GM18511 (cell line): ENCODE measurements at regions not wholly inside any gene's neighbourhood (a gene's known extent, or its start where the extent isn't known, plus 50 kb on each side); places are given as distances from the start of the nearest gene placed in this dataset.

ENCODE experiments used
- ATAC-seq: cut with Tn5 transposase; IDR thresholded peaks from one replicate; pipeline ENCODE4 v1.9.1; 2021; ENCODE audit warnings: mild to moderate bottlenecking, moderate library complexity; ENCODE audit not compliant: unreplicated experiment

GRCh38 chr12:19940267-19940666 lies 428.1 kb upstream of the PDE3A start:
- ATAC-seq: no peak

- no peak for ATAC-seq
Measured at GRCh38 chr12:19941096-19941495, 427.2 kb upstream of the PDE3A start.

GRCh38 chr12:19945559-19946435 lies 422.5 kb upstream of the PDE3A start:
- no peak for ATAC-seq

GRCh38 chr12:19946550-19946949 lies 421.8 kb upstream of the PDE3A start:
- no peak for ATAC-seq

- no peak for ATAC-seq
Measured at GRCh38 chr12:19947344-19947743, 421.0 kb upstream of the PDE3A start.

- ATAC-seq: no peak
Measured at GRCh38 chr12:19951664-19952063, 416.7 kb upstream of the PDE3A start.

- ATAC-seq: no peak
Measured at GRCh38 chr12:19953734-19954133, 414.6 kb upstream of the PDE3A start.

- ATAC-seq: no peak
Measured at GRCh38 chr12:19954163-19954562, 414.2 kb upstream of the PDE3A start.

- no peak for ATAC-seq
Measured at GRCh38 chr12:19957308-19958125, 410.8 kb upstream of the PDE3A start.

GRCh38 chr12:19958389-19958788 lies 409.9 kb upstream of the PDE3A start:
- ATAC-seq: no peak

- ATAC-seq: no peak
Measured at GRCh38 chr12:19959353-19959752, 409.0 kb upstream of the PDE3A start.

GRCh38 chr12:19960527-19960926 lies 407.8 kb upstream of the PDE3A start:
- no peak for ATAC-seq

- no peak for ATAC-seq
Measured at GRCh38 chr12:19962192-19962591, 406.1 kb upstream of the PDE3A start.

- ATAC-seq: no peak
Measured at GRCh38 chr12:19963972-19964371, 404.4 kb upstream of the PDE3A start.

- ATAC-seq: no peak
Measured at GRCh38 chr12:19964549-19964948, 403.8 kb upstream of the PDE3A start.

GRCh38 chr12:19965196-19966038 lies 402.9 kb upstream of the PDE3A start:
- ATAC-seq: no peak

GRCh38 chr12:19967001-19967400 lies 401.3 kb upstream of the PDE3A start:
- no peak for ATAC-seq

- no peak for ATAC-seq
Measured at GRCh38 chr12:19967431-19967830, 400.9 kb upstream of the PDE3A start.

GRCh38 chr12:19970116-19970515 lies 398.2 kb upstream of the PDE3A start:
- no peak for ATAC-seq

- no peak for ATAC-seq
Measured at GRCh38 chr12:19970821-19971220, 397.5 kb upstream of the PDE3A start.
